Activated CD4-positive, alpha-beta T cell treated with anti-CD3 and anti-CD28 coated beads, Interleukin-2, amount 10 ng/mL, durations not matched to agents 24 days and 14 days (primary cell): ENCODE measurements at regions not wholly inside any gene's neighbourhood (a gene's known extent, or its start where the extent isn't known, plus 50 kb on each side); places are given as distances from the start of the nearest gene placed in this dataset.

Source experiments
- DNase-seq: peaks from one replicate; pipeline ENCODE4 v3.0.0; 2022
- H3K27ac Mint-ChIP-seq: one replicate; pipeline ENCODE4 v1.8.0; 2022; ENCODE audit warnings: mild to moderate bottlenecking, mixed read lengths
- H3K27me3 Mint-ChIP-seq: one replicate; pipeline ENCODE4 v1.8.0; 2022; ENCODE audit warnings: mixed read lengths
- H3K36me3 Mint-ChIP-seq: one replicate; pipeline ENCODE4 v1.8.0; 2022; ENCODE audit warnings: low read depth, mild to moderate bottlenecking, mixed read lengths
- H3K4me1 Mint-ChIP-seq: one replicate; pipeline ENCODE4 v1.8.0; 2021; ENCODE audit warnings: mixed read lengths
- H3K4me3 Mint-ChIP-seq: one replicate; pipeline ENCODE4 v1.8.0; 2022; ENCODE audit warnings: mild to moderate bottlenecking, moderate library complexity, mixed read lengths
- H3K9me3 Mint-ChIP-seq: one replicate; pipeline ENCODE4 v1.8.0; 2021; ENCODE audit warnings: mixed read lengths
- intact Hi-C: fragments of 100-400 bp; cut with micrococcal nuclease; formaldehyde crosslinking; loops from one replicate; pipeline ENCODE4 v1.15.1; 2023

DNA sequence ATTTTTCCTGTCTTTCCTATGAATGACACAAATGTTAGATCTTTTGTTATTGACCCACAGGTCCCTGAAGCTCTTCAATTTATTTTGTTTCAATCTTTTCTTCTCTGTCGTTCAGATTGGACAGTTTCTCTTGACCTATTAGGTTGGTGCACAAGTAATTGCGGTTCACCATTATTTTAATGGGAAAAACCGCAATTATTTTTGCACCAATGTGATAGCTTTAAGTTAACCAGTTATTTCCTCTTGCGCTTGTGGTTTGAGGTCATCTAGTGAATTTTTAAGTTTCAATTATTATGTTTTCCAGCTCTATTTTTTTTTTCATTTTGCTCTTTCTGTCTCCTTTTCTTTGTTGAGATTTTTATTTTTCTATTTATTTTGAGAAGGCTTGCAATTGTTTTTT is 399.2 kb downstream of the INHBA start:
- Mint-ChIP-seq H3K4me3 (no peak overlapping the region), H3K4me1 (no peaks in the 10 kb centered on the region), H3K27me3 (no peaks in the 10 kb centered on the region), H3K27ac (no peak overlapping the region), H3K9me3 (peaks cover 4% of the 10 kb centered on the region), H3K36me3 (no peaks in the 10 kb centered on the region)
- intact Hi-C loops, result no loop called here
- DNase-seq, result no peak

DNA sequence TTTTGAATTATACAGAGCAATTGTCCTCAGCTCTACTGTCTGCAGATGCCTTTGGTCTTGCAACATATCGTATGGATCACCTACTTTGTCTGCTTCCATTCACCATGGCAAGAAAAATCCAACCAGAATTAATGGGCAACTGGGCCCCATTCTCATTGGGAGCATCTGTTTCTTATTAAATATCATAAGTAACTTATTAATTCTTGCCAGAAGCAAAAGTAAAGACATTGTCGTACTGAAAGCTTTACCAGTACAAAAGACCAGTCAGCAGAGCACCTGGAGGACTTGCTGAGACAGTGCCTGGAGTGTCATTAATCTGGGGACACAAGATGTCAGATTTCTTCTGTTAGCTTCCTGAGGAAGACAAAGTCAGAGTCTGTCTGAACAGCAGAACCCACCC is 404.5 kb downstream of the INHBA start:
- Mint-ChIP-seq H3K4me1 (no peaks in the 10 kb centered on the region), H3K9me3 (peaks cover 4% of the 10 kb centered on the region), H3K36me3 (no peaks in the 10 kb centered on the region), H3K27me3 (no peaks in the 10 kb centered on the region), H3K27ac (no peak overlapping the region), H3K4me3 (no peak overlapping the region)
- intact Hi-C loops, result no loop called here
- no peak for DNase-seq

DNA sequence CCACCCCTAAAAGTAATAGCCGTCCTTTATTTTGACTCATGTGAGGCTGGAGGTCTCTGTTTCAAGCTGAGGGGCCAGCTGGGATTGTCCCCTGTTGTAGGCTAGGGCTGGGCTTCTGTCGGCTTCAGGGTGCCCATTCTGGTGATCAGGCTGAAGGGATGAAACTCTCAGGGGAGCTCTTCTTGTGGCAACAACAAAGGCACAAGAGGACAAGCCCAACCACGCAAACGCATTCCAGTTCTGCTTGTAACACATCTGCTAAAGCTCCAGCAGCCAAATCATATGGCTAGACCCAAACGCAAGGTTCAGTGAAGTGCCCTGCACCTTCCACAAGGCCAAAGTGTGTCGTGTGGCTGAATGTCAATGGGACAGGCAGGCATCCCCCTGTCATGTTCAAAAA is 405.7 kb downstream of the INHBA start:
- H3K36me3 Mint-ChIP-seq, result no peaks in the 10 kb centered on the region
- H3K9me3 Mint-ChIP-seq, result peaks cover 3% of the 10 kb centered on the region
- no peaks in the 10 kb centered on the region for H3K4me1 Mint-ChIP-seq
- H3K27me3 Mint-ChIP-seq, result no peaks in the 10 kb centered on the region
- DNase-seq, result no peak
- H3K4me3 Mint-ChIP-seq, result no peak overlapping the region
- H3K27ac Mint-ChIP-seq, result no peak overlapping the region
- intact Hi-C loops, result no loop called here

DNA sequence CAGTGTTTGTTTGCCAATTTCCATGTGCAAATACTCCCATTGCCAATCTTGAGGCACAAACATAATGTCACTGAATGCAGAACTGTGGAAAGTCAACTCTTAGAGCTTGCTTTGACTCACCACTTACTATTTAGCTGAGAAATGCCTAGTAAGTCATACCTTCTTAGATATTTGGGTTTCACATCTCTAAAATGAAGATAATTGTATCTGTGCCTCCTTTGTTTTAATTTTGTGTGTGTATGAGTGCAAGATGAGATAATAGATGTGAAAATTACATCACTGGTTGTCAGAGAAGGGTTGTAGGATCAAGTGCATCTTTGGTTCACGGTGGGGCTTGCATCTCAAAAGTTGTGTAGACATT is 407.5 kb downstream of the INHBA start:
- H3K36me3 Mint-ChIP-seq, result no peaks in the 10 kb centered on the region
- no peak overlapping the region for H3K27ac Mint-ChIP-seq
- no peaks in the 10 kb centered on the region for H3K4me1 Mint-ChIP-seq
- H3K9me3 Mint-ChIP-seq, result peaks cover 3% of the 10 kb centered on the region
- no peak overlapping the region for H3K4me3 Mint-ChIP-seq
- DNase-seq, result no peak
- intact Hi-C loops, result no loop called here
- H3K27me3 Mint-ChIP-seq, result no peaks in the 10 kb centered on the region

DNA sequence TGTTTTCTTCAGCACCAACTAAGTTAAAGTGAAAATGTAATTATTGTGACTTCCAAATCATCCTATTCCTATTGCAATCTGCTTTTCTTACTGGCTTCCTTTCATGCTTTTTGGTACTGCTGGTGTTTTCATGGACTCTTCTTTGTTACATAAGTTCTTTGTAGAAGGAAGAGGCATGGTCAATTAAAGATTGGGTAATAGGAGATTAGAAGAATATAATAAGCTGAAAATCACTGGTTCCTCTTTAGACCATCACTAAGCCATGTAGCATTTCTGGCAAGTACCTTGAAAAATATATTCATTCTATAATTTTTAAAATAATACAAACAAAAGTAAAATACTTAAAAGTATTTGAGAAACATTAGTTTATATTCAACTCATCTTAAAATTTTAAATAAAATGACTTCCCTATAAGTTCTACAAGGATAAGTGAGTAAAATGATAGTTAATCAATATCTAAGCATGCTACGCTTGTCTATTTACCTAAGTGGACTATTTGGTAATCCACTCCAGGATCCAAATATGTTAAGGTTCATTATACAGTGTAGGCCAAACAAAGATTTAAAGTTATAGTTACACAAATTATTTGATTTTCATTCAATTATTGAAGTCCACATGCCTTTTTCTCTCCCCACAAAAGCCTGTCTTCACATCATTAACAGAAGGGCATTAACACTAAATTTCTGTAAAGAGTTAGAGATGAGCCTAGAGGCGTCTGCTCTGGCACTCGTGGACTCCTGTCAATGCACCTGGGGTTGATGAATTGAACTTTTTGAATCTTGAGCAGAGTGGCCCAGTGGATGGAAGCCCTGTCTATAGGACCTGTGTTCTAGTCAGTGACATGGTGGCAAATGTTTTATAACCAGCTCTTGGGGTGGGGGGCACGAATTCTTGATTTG is 408.1 kb downstream of the INHBA start:
- no peaks in the 10 kb centered on the region for H3K27me3 Mint-ChIP-seq
- intact Hi-C loops, result no loop called here

DNA sequence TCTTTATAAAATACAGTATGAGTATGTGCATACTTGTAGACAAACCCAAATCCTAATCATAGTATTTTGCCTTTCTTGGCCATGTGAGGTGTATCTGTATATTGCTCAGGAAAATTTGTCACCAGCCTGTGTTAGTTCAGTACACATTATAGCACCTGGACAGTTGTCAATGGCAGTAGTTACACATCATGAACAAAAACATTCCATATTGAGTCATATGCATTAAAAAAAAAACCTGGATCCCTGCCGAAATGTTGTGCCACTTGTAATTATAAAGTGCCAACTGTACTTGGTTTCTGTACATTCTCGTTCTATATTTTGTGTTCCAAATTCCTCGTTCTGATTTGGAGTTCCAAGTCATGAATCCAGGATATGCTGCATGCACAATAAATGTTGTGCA is 410.4 kb downstream of the INHBA start:
- Mint-ChIP-seq H3K36me3 (no peaks in the 10 kb centered on the region), H3K9me3 (no peaks in the 10 kb centered on the region)
- intact Hi-C loops, result no loop called here

More for the DNA sequence above, 408.1 kb downstream of the INHBA start:
- peaks cover 3% of the 10 kb centered on the region for H3K9me3 Mint-ChIP-seq
- H3K36me3 Mint-ChIP-seq, result no peaks in the 10 kb centered on the region
- no peaks in the 10 kb centered on the region for H3K4me1 Mint-ChIP-seq
- no peak overlapping the region for H3K27ac Mint-ChIP-seq
- no peak overlapping the region for H3K4me3 Mint-ChIP-seq
- DNase-seq, result no peak

DNA sequence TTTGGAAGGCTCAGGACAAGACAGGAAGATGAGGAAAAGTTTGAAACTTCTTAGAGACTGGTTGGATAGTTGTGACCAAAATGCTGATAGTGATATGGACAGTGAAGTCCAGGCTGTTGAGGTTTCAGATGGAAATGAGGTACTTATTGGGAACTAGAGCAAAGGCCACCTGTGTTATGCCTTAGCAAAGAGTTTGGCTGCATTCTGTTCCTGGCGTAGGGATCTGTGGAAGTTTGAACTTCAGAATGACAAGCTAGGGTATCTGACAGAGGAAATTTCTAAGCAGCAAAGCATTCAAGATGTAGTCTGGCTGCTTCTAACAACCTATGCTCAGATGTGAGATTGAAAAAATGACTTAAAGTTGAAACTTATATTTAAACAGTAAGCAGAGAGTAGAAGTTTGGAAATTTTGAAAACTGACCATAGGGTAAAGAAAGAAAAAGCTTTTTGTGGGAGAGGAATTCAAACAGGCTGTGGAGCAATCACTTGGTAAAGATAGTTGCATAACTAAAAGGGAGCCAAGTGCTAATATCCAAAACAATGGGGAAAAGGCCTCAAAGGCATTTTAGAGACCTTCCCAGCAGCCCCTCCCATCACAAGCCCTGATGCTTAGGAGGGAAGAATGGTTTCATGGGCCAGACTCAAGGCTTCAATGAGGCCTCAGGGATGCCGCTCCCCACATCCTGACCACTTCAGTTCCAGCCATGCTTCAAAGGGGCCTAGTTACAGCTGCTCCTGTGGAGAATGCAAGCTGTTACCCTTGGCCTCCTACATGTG is 415.1 kb downstream of the INHBA start:
- Mint-ChIP-seq H3K4me3 (no peak overlapping the region), H3K4me1 (no peaks in the 10 kb centered on the region), H3K27ac (no peak overlapping the region), H3K27me3 (no peaks in the 10 kb centered on the region), H3K36me3 (no peaks in the 10 kb centered on the region), H3K9me3 (no peaks in the 10 kb centered on the region)
- intact Hi-C loops, result no loop called here
- no peak for DNase-seq

More for the DNA sequence above, 410.4 kb downstream of the INHBA start:
- DNase-seq, result no peak
- no peak overlapping the region for H3K27ac Mint-ChIP-seq
- H3K4me1 Mint-ChIP-seq, result no peaks in the 10 kb centered on the region
- H3K4me3 Mint-ChIP-seq, result no peak overlapping the region
- H3K27me3 Mint-ChIP-seq, result no peaks in the 10 kb centered on the region

DNA sequence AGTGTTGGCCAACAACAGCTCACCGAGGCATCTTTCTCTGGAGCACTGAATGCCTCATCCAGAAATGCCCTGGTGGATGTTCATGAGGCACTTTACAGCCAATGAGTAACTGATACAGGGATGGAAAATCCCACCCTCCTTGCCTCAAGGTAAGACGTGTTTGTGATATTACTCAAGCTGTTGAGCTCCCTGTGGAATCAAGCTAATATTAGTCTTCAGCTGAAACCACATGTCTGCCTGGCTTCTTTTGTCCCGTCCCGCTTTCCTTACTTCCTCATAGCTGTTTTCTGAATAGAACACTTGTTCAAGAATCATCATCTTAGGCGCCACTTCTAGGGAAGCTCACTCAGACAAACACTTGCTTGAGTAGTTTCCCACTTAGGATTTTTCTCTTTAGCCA is 422.4 kb downstream of the INHBA start:
- intact Hi-C loops, result no loop called here
- Mint-ChIP-seq H3K27ac (no peak overlapping the region), H3K4me1 (no peaks in the 10 kb centered on the region), H3K4me3 (no peak overlapping the region), H3K27me3 (no peaks in the 10 kb centered on the region), H3K9me3 (no peaks in the 10 kb centered on the region), H3K36me3 (no peaks in the 10 kb centered on the region)
- DNase-seq, result no peak

DNA sequence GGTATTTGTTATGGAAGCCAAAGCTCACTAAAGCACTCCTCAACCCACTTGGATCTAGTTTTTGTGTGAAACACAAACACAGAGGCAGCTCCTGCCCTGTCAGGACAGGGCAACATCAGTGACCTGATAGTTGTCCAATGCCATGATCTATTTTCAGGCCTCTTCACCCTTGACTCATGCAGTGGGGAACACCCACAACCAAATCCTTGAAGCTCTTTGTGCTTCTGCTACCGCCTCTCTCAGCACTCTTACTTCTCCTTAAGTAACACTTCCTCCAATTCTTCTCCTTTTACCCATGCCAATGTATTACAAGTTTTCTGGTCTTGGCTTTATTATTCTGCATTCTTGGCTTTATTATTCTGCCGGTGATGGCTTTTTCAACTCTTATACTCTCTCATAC is 425.3 kb downstream of the INHBA start:
- intact Hi-C loops, result no loop called here
- Mint-ChIP-seq H3K27ac (no peak overlapping the region), H3K9me3 (no peaks in the 10 kb centered on the region), H3K4me3 (no peak overlapping the region), H3K27me3 (no peaks in the 10 kb centered on the region), H3K36me3 (no peaks in the 10 kb centered on the region), H3K4me1 (no peaks in the 10 kb centered on the region)
- no peak for DNase-seq

DNA sequence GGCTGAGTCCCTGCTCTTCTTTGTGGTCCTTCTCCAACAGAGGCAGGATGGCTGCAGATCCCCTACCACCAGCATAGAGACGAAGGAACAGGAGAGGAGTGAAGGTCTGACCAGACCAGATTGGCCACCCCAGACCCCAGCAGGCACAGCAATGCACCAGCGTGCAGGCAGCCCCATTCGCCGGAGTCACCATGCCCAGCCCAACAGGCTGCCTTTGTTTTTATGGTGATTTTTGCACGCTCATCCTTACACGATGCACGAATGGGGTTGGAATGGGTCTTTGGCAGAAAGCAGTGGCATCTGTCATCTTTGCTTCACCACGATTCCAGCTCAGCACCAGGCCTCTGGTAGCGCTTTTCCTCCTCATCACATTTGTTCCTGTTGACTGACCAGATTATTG is 427.6 kb downstream of the INHBA start:
- no peaks in the 10 kb centered on the region for H3K9me3 Mint-ChIP-seq
- no peaks in the 10 kb centered on the region for H3K36me3 Mint-ChIP-seq
- H3K4me1 Mint-ChIP-seq, result no peaks in the 10 kb centered on the region
- DNase-seq, result no peak
- intact Hi-C loops, result no loop called here
- H3K27ac Mint-ChIP-seq, result no peak overlapping the region
- no peak overlapping the region for H3K4me3 Mint-ChIP-seq
- no peaks in the 10 kb centered on the region for H3K27me3 Mint-ChIP-seq

DNA sequence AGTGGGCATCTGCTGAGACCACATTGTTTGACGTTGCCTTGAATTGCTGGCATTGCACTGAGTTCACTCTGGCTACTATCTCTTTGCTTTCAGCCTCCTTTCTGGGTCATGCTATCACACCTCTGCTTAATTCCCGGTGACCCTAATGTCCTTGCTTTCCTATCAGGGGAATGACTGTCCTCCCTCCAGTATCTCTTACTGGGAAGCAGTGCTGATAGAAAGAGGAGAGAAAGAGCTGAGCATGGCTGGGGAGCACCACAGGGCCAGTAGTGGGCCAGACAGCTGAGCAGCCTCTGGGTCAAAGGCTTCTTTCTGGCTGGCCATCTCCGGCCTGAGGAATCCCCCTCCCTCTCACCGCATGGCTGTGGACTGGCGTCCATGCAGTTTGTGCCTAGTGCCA is 428.7 kb downstream of the INHBA start:
- Mint-ChIP-seq H3K9me3 (no peaks in the 10 kb centered on the region), H3K27me3 (no peaks in the 10 kb centered on the region), H3K4me3 (no peak overlapping the region)

DNA sequence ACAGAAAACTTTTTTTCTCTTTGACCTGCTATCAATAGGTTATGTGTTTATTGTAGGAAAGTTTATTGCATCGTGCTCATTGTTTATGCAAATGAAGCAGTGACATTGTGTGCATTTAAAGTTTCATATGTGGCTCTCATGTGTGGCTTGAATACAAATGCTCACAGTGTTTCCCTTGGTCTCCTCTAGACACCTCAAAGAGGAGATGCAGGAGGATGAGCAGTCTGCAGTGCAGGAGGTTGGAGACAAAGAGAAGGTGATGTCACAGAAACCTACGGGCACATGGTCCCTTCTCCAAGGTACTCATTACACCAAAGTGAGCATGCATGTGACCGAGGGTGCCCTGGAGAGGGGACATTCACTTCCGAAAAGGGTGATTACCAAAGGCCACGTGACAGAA is 430.2 kb downstream of the INHBA start:
- intact Hi-C loops, result no loop called here
- DNase-seq, result no peak
- Mint-ChIP-seq H3K36me3 (no peaks in the 10 kb centered on the region), H3K27me3 (no peaks in the 10 kb centered on the region), H3K27ac (no peak overlapping the region), H3K4me3 (no peak overlapping the region), H3K4me1 (no peaks in the 10 kb centered on the region), H3K9me3 (no peaks in the 10 kb centered on the region)

More for the DNA sequence above, 428.7 kb downstream of the INHBA start:
- H3K27ac Mint-ChIP-seq, result no peak overlapping the region
- H3K4me1 Mint-ChIP-seq, result no peaks in the 10 kb centered on the region
- no peaks in the 10 kb centered on the region for H3K36me3 Mint-ChIP-seq
- DNase-seq, result no peak
- intact Hi-C loops, result no loop called here

DNA sequence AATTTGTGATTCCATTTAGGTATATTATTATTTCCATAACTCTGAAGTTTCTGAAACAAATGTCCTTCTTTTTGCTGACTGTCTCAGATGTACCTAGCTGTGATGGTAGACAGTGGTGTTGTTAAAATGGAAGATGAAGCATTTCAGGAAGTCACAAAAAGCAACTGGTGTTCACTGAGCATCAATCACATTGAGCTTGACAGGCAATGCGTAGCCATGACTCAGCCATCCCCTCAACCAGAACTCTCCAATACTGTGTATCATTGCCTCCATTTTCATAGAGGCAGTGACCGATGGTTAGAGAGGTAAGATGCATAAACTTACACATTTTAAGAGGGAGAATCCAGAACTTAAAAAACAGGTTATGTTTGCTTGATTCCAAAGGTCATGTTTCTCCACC is 434.0 kb downstream of the INHBA start:
- H3K4me1 Mint-ChIP-seq, result no peaks in the 10 kb centered on the region
- intact Hi-C loops, result no loop called here
- peak; percentile 14 for DNase-seq
- no peaks in the 10 kb centered on the region for H3K36me3 Mint-ChIP-seq
- no peaks in the 10 kb centered on the region for H3K9me3 Mint-ChIP-seq
- no peaks in the 10 kb centered on the region for H3K27me3 Mint-ChIP-seq
- H3K4me3 Mint-ChIP-seq, result no peak overlapping the region
- no peak overlapping the region for H3K27ac Mint-ChIP-seq

DNA sequence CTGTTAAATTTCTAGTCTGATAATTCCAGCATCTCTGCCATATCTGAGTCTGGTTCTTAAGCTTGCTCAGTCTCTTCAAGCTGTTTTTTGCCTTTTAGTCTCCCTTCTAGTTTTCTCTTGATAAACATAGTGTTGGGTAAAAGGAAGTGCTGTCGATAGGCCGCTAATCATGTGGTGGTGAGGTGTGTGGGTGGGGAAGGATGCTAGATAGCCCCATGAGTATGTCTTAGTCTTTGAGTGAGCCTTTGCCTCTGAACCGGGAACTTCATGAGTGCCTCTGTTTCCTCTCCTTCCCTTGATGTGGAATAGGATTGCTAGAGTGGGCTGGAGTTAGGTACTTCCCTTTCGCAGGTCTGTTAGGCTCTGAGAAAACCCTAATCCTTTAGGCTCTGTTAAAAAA is 441.8 kb downstream of the INHBA start:
- Mint-ChIP-seq H3K9me3 (no peaks in the 10 kb centered on the region), H3K4me3 (no peak overlapping the region), H3K36me3 (no peaks in the 10 kb centered on the region), H3K27ac (no peak overlapping the region), H3K27me3 (no peaks in the 10 kb centered on the region), H3K4me1 (peaks cover 1% of the 10 kb centered on the region)
- DNase-seq, result no peak
- intact Hi-C loops, result no loop called here
